GM21528 (cell line): ENCODE measurements at regions not wholly inside any gene's neighbourhood (a gene's known extent, or its start where the extent isn't known, plus 50 kb on each side); places are given as distances from the start of the nearest gene placed in this dataset.

Experiments used
- ATAC-seq: cut with Tn5 transposase; IDR thresholded peaks from one replicate; pipeline ENCODE4 v1.9.1; 2021; ENCODE audit warnings: mild to moderate bottlenecking, moderate library complexity; ENCODE audit not compliant: unreplicated experiment, low FRiP score

- ATAC-seq: no peak
Observed at GRCh38 chr9:82284758-82285157, 296.2 kb downstream of the SPATA31D1 start.

GRCh38 chr9:82295181-82295580 lies 306.6 kb downstream of the SPATA31D1 start:
- ATAC-seq: no peak

- no peak for ATAC-seq
Observed at GRCh38 chr9:82299870-82300269, 311.3 kb downstream of the SPATA31D1 start.

DNA sequence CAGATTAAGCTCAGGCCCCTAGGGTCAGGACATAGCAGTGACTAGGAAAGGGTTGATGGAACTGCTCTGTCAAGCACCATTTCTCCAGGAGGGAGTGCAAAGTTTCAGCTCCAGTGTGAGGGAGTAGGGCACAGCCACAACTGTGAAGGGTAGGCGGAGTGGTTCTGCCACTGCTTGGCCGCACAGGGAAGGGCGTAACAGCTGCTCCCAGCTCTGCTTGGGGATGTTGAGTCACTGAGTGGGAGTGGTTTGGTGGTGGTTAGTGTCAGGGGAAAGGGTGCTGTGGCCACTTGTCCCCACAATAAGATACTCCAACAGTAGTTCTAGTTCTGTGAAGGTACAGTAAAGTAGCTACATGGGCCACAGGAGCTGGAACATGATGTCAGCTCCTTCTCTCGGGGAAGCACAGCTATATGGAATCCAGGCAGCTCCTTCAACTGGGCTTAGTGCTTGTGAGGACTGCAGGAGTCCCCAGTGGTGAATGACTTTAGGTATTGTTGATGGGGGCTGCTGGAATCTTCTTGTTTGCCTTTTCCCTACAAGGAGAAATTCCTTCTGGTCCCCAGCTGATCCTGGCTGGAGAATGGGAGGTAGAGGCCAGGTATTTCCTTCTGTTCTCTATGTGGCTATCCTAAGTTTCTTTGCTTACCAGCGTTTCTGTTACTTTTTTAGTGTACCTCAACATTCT lies 314.5 kb downstream of the SPATA31D1 start:
- no peak for ATAC-seq

DNA sequence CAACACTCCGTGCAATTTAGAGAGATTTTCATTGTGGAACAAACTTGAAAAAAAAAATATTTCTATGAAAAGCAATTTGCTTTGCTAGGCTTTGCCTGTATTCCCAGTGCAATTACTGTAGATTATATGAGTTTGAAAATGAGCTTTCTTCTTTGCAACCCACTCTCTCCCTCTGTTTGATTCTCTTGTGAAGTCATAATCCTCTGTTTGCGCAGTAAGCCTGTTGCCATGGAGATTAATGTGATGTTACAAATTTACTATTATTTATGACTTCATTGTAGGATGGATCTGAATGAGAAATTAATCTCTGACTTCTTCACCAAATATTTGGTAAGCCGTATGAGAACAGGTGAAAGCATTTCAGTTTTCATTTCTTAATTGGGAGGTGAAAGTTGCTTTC lies 320.3 kb downstream of the SPATA31D1 start:
- ATAC-seq: no peak

DNA sequence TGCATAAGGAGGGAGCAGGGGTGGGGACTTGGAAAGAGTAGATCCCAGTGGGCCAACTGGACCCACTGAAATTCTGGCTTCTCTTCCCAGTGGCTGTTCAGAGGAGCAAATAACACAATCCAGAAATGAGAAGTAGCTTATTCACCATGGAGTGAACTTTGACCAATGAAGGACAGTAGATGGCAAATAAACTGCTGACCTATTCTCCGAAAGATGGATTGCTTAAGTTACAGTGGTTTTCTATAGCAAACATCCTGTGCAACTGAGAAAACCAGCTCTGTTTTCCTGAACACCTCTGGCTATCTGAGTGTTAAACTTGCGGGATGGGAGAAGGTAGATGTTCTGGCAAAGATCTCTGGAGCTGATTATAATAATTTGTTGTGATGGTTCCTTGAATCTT lies 325.1 kb downstream of the SPATA31D1 start:
- no peak for ATAC-seq

- no peak for ATAC-seq
Observed at GRCh38 chr9:82320566-82320965, 332.0 kb downstream of the SPATA31D1 start.

DNA sequence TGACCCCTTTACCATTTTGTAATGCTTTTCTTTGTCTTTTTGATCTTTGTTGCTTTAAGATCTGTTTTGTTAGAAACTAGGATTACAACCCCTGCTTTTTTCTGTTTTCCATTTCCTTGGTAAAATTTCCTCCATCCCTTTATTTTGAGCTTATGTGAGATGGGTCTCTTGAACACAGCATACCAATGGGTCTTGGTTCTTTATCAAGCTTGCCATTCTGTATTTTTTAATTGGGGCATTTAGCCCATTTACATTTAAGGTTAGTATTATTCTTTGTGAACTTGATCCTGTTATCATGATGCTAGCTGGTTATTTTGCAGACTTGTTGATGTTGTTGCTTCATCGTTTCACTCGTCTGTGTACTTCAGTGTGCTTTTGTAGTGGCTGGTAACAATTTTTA lies 337.3 kb downstream of the SPATA31D1 start:
- no peak for ATAC-seq

GRCh38 chr9:82327641-82328040 lies 339.1 kb downstream of the SPATA31D1 start:
- ATAC-seq: no peak

GRCh38 chr9:82331079-82331478 lies 342.5 kb downstream of the SPATA31D1 start:
- no peak for ATAC-seq

DNA sequence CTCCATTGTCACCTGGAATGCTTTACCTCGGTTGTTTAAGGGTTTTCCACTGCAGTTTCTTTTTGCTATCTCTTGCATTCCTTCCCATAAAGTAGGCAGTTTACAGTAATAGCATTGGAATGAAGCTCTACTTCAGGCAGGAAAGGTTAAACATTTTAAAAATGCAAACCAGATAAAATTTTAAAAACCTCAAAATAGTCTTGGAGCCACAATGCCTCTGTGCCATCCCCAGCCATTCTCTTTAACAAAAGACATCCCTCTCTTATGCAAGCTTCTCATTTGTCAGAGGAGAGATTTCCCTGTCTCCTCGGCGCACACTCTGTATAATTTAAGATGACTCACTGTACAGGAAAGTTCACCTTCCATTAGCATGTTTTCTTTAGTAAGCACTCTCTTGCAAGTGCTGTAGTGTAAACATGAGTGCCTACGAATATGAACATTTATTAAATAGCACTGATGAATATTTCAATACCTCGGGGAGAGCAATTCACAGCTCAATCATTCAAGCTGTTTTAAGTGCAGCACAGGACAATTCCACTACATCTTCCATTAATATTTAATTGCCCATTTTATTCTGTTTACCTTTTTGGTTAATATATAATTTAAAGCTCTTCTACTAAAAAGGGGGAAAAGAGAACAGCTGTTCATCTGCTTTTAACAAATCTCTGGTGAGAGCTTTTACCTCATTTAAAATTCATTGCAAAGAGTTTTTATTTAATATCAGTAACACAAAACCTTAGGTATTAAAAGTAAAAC lies 343.6 kb downstream of the SPATA31D1 start:
- ATAC-seq: no peak

DNA sequence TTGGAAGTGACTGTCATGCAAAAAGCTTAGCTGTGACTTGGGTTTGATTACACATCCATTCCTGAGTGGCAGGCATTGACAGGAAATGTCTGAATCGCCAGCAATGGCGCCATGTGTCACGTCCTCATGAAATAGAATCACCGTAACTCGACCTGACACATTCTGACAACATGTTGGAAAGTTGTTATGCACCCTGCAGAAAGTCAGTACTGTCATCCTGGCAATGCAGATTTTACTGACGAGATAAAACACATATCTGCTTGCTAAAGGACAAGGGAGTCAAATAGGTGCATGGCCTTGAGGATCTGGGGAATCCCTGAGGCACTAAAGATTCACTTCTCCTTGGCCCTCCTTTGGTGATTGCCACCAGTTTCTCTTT lies 344.2 kb downstream of the SPATA31D1 start:
- ATAC-seq: no peak

DNA sequence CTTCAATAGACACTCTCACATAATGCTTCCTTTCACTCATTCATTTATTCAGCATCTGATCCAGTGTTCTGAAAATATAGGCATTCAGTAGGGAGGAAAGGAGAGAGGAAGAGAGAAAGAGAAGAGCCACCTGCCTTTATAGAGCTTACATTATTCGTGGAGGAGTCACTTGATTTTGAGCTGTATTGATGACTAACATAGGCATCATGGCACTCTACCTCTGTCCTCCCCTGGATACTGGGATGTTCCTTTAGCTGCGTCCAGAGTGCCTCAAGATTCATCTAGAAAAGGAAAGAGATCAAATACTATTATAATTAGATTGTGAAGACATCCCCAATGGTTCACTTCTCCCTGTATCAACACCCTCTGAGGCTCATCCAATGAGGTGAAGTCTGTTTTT lies 345.1 kb downstream of the SPATA31D1 start:
- ATAC-seq: no peak

DNA sequence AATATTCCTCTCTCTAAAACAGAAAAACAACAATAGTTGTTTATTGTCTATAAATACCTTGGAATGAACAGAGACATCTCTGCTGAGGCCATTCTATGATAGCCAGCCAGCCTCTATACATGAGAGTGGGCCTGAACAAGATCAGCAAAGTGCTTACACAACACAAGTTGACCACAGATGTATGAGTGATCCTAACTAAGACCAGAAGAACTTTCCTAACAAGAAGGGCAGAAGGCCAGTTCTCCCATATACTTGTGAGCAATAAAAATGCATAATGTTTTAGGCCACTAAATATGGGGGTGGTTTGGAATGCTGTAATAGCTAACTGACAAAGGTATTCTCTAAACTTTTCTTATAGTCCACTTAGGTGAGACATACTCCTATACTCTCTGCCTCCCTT lies 345.7 kb downstream of the SPATA31D1 start:
- no peak for ATAC-seq

- ATAC-seq: no peak
Observed at GRCh38 chr9:82337351-82337750, 348.8 kb downstream of the SPATA31D1 start.

GRCh38 chr9:82342046-82342445 lies 353.5 kb downstream of the SPATA31D1 start:
- no peak for ATAC-seq

DNA sequence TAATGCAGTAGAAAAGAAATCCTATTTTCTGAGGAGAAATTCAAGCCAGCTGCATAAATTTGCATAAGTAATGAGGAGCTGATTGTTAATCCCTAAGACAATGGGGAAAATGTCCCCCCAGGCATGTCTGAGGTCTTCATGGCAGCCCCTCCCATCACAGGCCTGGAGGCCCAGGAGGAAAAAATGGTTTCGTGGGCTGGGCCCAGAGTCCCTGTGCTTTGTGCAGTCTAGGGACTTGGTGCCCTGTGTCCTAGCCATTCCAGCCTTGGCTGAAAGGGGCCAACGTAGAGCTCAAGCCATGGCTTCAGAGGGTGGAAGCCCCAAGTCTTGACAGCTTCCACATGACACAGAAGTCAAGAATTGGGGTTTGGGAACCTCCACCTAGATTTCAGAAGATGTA lies 357.5 kb downstream of the SPATA31D1 start:
- ATAC-seq: no peak

GRCh38 chr9:82353631-82354278 lies 365.2 kb downstream of the SPATA31D1 start:
- ATAC-seq: no peak

- no peak for ATAC-seq
Observed at GRCh38 chr9:82354279-82354659, 365.7 kb downstream of the SPATA31D1 start.

DNA sequence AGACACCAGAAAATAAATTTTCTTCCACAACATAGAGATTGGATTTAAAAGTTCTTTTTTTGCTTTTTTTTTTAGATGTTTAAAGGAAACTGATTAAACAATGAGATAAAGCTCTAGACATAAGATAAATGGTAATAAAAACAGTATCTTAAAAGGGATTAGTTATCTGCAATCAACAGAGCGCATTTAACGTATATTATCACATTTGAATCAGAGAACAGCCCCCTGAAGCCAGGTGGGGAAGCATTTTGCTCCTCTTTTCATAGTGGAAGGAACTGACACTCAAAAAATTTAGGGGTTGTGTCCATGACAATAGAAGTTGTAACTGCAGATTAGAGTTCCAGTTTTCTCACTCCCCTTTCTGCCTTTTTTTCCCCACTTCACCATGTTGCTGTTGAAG lies 367.6 kb downstream of the SPATA31D1 start:
- no peak for ATAC-seq

GRCh38 chr9:82356871-82357270 lies 368.3 kb downstream of the SPATA31D1 start:
- no peak for ATAC-seq

DNA sequence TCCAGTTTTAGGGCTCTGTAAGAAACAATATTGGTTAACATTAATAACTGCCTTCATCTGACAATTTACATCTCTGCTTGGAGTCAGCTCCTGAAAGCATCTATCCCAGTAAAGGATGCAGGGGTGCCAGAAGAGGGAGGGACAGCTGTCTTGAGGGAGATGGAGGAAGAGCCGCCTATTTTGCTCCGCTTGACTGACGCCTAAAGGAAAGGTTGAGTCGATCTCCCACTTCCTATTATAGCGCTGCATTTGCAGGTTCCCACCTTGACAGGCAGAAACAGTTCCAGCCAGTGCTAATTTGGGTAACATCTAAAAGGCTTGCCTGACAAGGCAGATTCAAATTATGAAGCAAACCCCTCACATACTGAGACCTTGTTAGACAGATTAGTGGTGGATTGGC lies 374.6 kb downstream of the SPATA31D1 start:
- ATAC-seq: no peak
